GM12878 (cell line): ENCODE measurements at regions not wholly inside any gene's neighbourhood (a gene's known extent, or its start where the extent isn't known, plus 50 kb on each side); places are given as distances from the start of the nearest gene placed in this dataset.
"Not testable (repeated sequence)": the region's sequence is repeated elsewhere in the genome, so short reads cannot be mapped to it uniquely, and the experiment has no call there.

Experiments
- ATF7 ChIP-seq: fragments of 450-650 bp; IDR thresholded peaks from 2 replicates; pipeline ENCODE4 v1.6.1; 2016; ENCODE audit warnings: low read depth, mild to moderate bottlenecking
- CBX5 ChIP-seq: sonication (generic); IDR thresholded peaks from 2 replicates; pipeline ENCODE4 v1.6.1; 2016; ENCODE audit warnings: low read depth, moderate library complexity, mild to moderate bottlenecking, inconsistent platforms
- CTCF ChIP-seq, 3 experiments: IDR thresholded peaks in 2 of 3; conservative IDR thresholded peaks in 1 of 3; 2 replicates each; pipeline ENCODE4 v1.5.1; 2011; ENCODE audit warnings: low read depth in 3 of 3, low read length in 3 of 3, mild to moderate bottlenecking in 3 of 3, control low read depth in 2 of 3, moderate library complexity in 2 of 3, inconsistent platforms in 1 of 3, mixed read lengths in 1 of 3; ENCODE audit not compliant: control insufficient read depth in 2 of 3, insufficient read depth in 1 of 3; ENCODE audit errors: extremely low read depth in 1 of 3
- EGR1 ChIP-seq, 2 experiments: IDR thresholded peaks; 1 replicate in 1 of 2; 2 replicates in 1 of 2; pipeline ENCODE4 v1.6.1; 2011 to 2012; ENCODE audit warnings: low read depth in 2 of 2, low read length in 2 of 2, borderline replicate concordance in 1 of 2, mild to moderate bottlenecking in 1 of 2, moderate library complexity in 1 of 2
- NBN ChIP-seq: fragments of 450-650 bp; IDR thresholded peaks from 2 replicates; pipeline ENCODE4 v1.6.1; 2016
- POLR2A ChIP-seq: IDR thresholded peaks from 2 replicates; pipeline ENCODE4 v1.6.1; 2011; ENCODE audit warnings: low read depth, mild to moderate bottlenecking, low read length
- REST ChIP-seq: IDR thresholded peaks from 2 replicates; pipeline ENCODE4 v1.6.1; 2012; ENCODE audit warnings: mild to moderate bottlenecking, low read depth, low read length
- YY1 ChIP-seq: IDR thresholded peaks from 2 replicates; pipeline ENCODE4 v1.6.1; 2011; ENCODE audit warnings: low read depth, mild to moderate bottlenecking, low read length
- ZBTB33 ChIP-seq: fragments of 450-650 bp; IDR thresholded peaks from 2 replicates; pipeline ENCODE4 v1.6.1; 2017; ENCODE audit warnings: mild to moderate bottlenecking

GRCh38 chr7:6978326-6978725 lies 152.3 kb upstream of the CCZ1B start:
- not testable (repeated sequence) for TF ChIP-seq EGR1 (IDR thresholded peaks at IDR 0.05; ENCODE audit: borderline replicate concordance in 1 of 2, low read depth in 2 of 2, low read length in 2 of 2); YY1; ZBTB33; REST; CTCF (IDR thresholded peaks at IDR 0.05 in 2 of 3, conservative IDR thresholded peaks at IDR 0.05 in 1 of 3; ENCODE audit: control insufficient read depth in 2 of 3, extremely low read depth in 1 of 3, insufficient read depth in 1 of 3, low read depth in 3 of 3, low read length in 3 of 3); ATF7; NBN; POLR2A; CBX5
